Keratinocyte (primary cell): ENCODE measurements at regions not wholly inside any gene's neighbourhood (a gene's known extent, or its start where the extent isn't known, plus 50 kb on each side); places are given as distances from the start of the nearest gene placed in this dataset.

Source experiments
- DNase-seq: peaks from one replicate; pipeline ENCODE4 v3.0.0-alpha.2; 2011; ENCODE audit warnings: low read depth, missing footprints, low spot score
- FAIRE-seq: peaks from 2 replicates; lab custom pipeline; 2011; peaks lifted over from hg19 to GRCh38; lab: Jason Lieb, UNC
- H2AFZ ChIP-seq: 2 replicates; pipeline ENCODE4 v1.6.0; 2012; ENCODE audit warnings: low read length, control low read depth, inconsistent platforms; ENCODE audit not compliant: control insufficient read depth
- H3K27ac ChIP-seq: 2 replicates; pipeline ENCODE4 v1.5.1; 2011; ENCODE audit warnings: low read length; ENCODE audit not compliant: control insufficient read depth, insufficient read depth
- H3K27me3 ChIP-seq: 3 replicates; pipeline ENCODE4 v1.6.0; 2011; ENCODE audit warnings: low read length; ENCODE audit not compliant: control insufficient read depth, insufficient read depth; ENCODE audit errors: extremely low read depth
- H3K36me3 ChIP-seq, 2 experiments: 2 replicates in 1 of 2; 3 replicates in 1 of 2; pipeline ENCODE4 v1.5.1; 2011; ENCODE audit warnings: low read length in 2 of 2, mild to moderate bottlenecking in 1 of 2; ENCODE audit not compliant: control insufficient read depth in 2 of 2, insufficient read depth in 2 of 2; ENCODE audit errors: extremely low read depth in 1 of 2
- H3K4me1 ChIP-seq: 3 replicates; pipeline ENCODE4 v1.5.1; 2011; ENCODE audit warnings: low read length; ENCODE audit not compliant: control insufficient read depth, insufficient read depth; ENCODE audit errors: extremely low read depth
- H3K4me2 ChIP-seq: 3 replicates; pipeline ENCODE4 v1.6.0; 2011; ENCODE audit warnings: low read depth, low read length; ENCODE audit not compliant: control insufficient read depth, insufficient read depth; ENCODE audit errors: extremely low read depth
- H3K4me3 ChIP-seq, 3 experiments: fragments of 200-600 bp in 1 of 3; sonication (generic) in 1 of 3; 2 replicates in 2 of 3; 3 replicates in 1 of 3; pipeline ENCODE4 v1.5.1; 2011 to 2016; ENCODE audit warnings: low read length in 3 of 3, mild to moderate bottlenecking in 3 of 3, control low read depth in 2 of 3, inconsistent platforms in 1 of 3, low read depth in 1 of 3, mixed read lengths in 1 of 3, mixed run types in 1 of 3, moderate library complexity in 1 of 3; ENCODE audit not compliant: control insufficient read depth in 2 of 3, insufficient read depth in 2 of 3; ENCODE audit errors: extremely low read depth in 1 of 3
- H3K79me2 ChIP-seq: 2 replicates; pipeline ENCODE4 v1.6.0; 2012; ENCODE audit warnings: low read length; ENCODE audit not compliant: control insufficient read depth, insufficient read depth
- H3K9ac ChIP-seq: 3 replicates; pipeline ENCODE4 v1.6.0; 2011; ENCODE audit warnings: low read length; ENCODE audit not compliant: control insufficient read depth, insufficient read depth; ENCODE audit errors: extremely low read depth
- H3K9me1 ChIP-seq: 3 replicates; pipeline ENCODE4 v1.6.0; 2011; ENCODE audit warnings: low read length; ENCODE audit not compliant: control insufficient read depth, insufficient read depth; ENCODE audit errors: extremely low read depth
- H3K9me3 ChIP-seq: 2 replicates; pipeline ENCODE4 v1.5.1; 2012; ENCODE audit warnings: low read depth, low read length; ENCODE audit not compliant: control insufficient read depth
- H4K20me1 ChIP-seq: 3 replicates; pipeline ENCODE4 v1.6.0; 2011; ENCODE audit warnings: low read length; ENCODE audit not compliant: control insufficient read depth, insufficient read depth; ENCODE audit errors: extremely low read depth
- CTCF ChIP-seq, 3 experiments: IDR thresholded peaks in 1 of 3; conservative IDR thresholded peaks in 1 of 3; optimal IDR thresholded peaks in 1 of 3; 2 replicates in 2 of 3; 3 replicates in 1 of 3; pipeline versions ENCODE3 to v1.5.1; 2011; ENCODE audit warnings: low read length in 3 of 3, mild to moderate bottlenecking in 3 of 3, moderate library complexity in 2 of 3, control low read depth in 1 of 3, inconsistent platforms in 1 of 3; ENCODE audit not compliant: insufficient read depth in 2 of 3; ENCODE audit errors: extremely low read depth in 1 of 3
- EZH2 ChIP-seq: IDR thresholded peaks from one replicate; pipeline ENCODE4 v1.6.1; 2012; ENCODE audit warnings: inconsistent platforms, mild to moderate bottlenecking, low read length, moderate library complexity
- dilution Hi-C: fragments of 300-500 bp; cut with MboI; formaldehyde crosslinking; loops from one replicate; pipeline ENCODE4 v1.7.0; 2020; ENCODE audit warnings: low sequenced_read_pairs; ENCODE audit not compliant: extremely low pct_ligation_motif_present

DNA sequence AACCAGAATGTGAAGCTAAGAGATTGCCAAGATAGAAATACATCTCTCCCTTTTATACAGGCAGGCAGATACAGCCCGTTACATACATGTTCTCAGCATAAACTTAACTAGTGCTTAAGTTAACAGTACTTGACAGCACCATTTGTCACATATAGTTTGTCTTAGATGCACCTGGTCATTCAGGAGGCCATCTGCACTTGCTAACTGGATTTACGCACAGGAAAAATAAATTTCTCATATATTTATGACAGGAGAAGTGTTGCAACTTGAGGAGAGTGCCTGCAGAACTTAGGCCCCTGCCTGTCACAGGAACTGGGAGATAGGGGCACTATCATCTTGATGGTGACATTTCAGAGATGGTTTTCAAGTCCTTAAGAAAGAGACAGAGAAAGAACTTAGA lies 1462.1 kb upstream of the CDH9 start:
- DNase-seq (no peak), FAIRE-seq (no peak)
- dilution Hi-C loops = no loop called here
- H3K79me2 ChIP-seq = no peaks in the 10 kb centered on the region
- no peak overlapping the region for H3K9ac ChIP-seq
- H3K9me1 ChIP-seq = no peaks in the 10 kb centered on the region
- H3K27ac ChIP-seq = no peak overlapping the region
- no peak overlapping the region for H3K4me2 ChIP-seq
- H3K4me3 ChIP-seq = no peak overlapping the region
- no peaks in the 10 kb centered on the region for H3K4me1 ChIP-seq
- no peak overlapping the region for H2AFZ ChIP-seq
- no peaks in the 10 kb centered on the region for H4K20me1 ChIP-seq
- H3K27me3 ChIP-seq = no peaks in the 10 kb centered on the region
- no peaks in the 10 kb centered on the region for H3K36me3 ChIP-seq
- TF ChIP-seq CTCF (optimal IDR thresholded peaks at IDR 0.05 in 1 of 3, IDR thresholded peaks at IDR 0.05 in 1 of 3, conservative IDR thresholded peaks at IDR 0.05 in 1 of 3; ENCODE audit: extremely low read depth in 1 of 3, insufficient read depth in 2 of 3, low read length in 3 of 3) = no peak
- TF ChIP-seq EZH2 = no peak
- no peaks in the 10 kb centered on the region for H3K9me3 ChIP-seq

- DNase-seq (no peak), FAIRE-seq (no peak)
- no peaks in the 10 kb centered on the region for H3K9me1 ChIP-seq
- H2AFZ ChIP-seq = no peak overlapping the region
- no peaks in the 10 kb centered on the region for H3K79me2 ChIP-seq
- TF ChIP-seq EZH2 (no peak), CTCF (optimal IDR thresholded peaks at IDR 0.05 in 1 of 3, IDR thresholded peaks at IDR 0.05 in 1 of 3, conservative IDR thresholded peaks at IDR 0.05 in 1 of 3; ENCODE audit: extremely low read depth in 1 of 3, insufficient read depth in 2 of 3, low read length in 3 of 3) (no peak)
- no peaks in the 10 kb centered on the region for H3K36me3 ChIP-seq
- H3K4me2 ChIP-seq = no peak overlapping the region
- dilution Hi-C loops = no loop called here
- no peak overlapping the region for H3K27ac ChIP-seq
- no peak overlapping the region for H3K9ac ChIP-seq
- no peaks in the 10 kb centered on the region for H3K27me3 ChIP-seq
- no peaks in the 10 kb centered on the region for H3K9me3 ChIP-seq
- no peaks in the 10 kb centered on the region for H4K20me1 ChIP-seq
- H3K4me3 ChIP-seq = no peak overlapping the region
- H3K4me1 ChIP-seq = no peaks in the 10 kb centered on the region
These were observed 1461.4 kb upstream of the CDH9 start for GRCh38 chr5:28499766-28500290.
